ENCODE measurements at regions not wholly inside any gene's neighbourhood (a gene's known extent, or its start where the extent isn't known, plus 50 kb on each side); places are given as distances from the start of the nearest gene placed in this dataset.

- no TSS peak for BruUV-seq (replicated peaks)
- no peak overlapping the region for H3K27ac ChIP-seq (ENCODE audit: low read length)
- intact Hi-C loops (cut with micrococcal nuclease), result no loop called here
- CTCF ChIA-PET, result no interaction called here
- no peak for DNase-seq
- H3K9ac ChIP-seq (ENCODE audit: low read length), result no peak overlapping the region
- H3K79me2 ChIP-seq (ENCODE audit: low read length), result no peaks in the 10 kb centered on the region
- POLR2A ChIA-PET (ENCODE audit: unreplicated experiment), result no interaction called here
- TF ChIP-seq EZH2phosphoT487 (IDR thresholded peaks at IDR 0.05; ENCODE audit: borderline replicate concordance, low read length) (no peak), CTCF (conservative IDR thresholded peaks at IDR 0.05; ENCODE audit: low read depth, low read length) (no peak), EZH2 (IDR thresholded peaks at IDR 0.05; ENCODE audit: low read length, unreplicated experiment) (no peak)
- ATAC-seq, result no peak
- no peak overlapping the region for H3K4me3 ChIP-seq (ENCODE audit: low read length)
- H3K9me3 ChIP-seq (ENCODE audit: low read length), result no peaks in the 10 kb centered on the region
- H2AFZ ChIP-seq (ENCODE audit: low read length), result no peak overlapping the region
- no peak overlapping the region for H3K4me2 ChIP-seq (ENCODE audit: low read length)
- no peaks in the 10 kb centered on the region for H4K20me1 ChIP-seq (ENCODE audit: low read length)
- H3K36me3 ChIP-seq (ENCODE audit: low read depth, low read length), result no peaks in the 10 kb centered on the region
- no peaks in the 10 kb centered on the region for H3F3A ChIP-seq (ENCODE audit: low read length, unreplicated experiment)
- H3K4me1 ChIP-seq (ENCODE audit: insufficient read depth, low read length), result no peaks in the 10 kb centered on the region
- no peaks in the 10 kb centered on the region for H3K9me2 ChIP-seq (replicated peaks; ENCODE audit: low read length)
- H3K27me3 ChIP-seq (ENCODE audit: low read length), result no peaks in the 10 kb centered on the region
These were observed 421.8 kb upstream of the CDH7 start for GRCh38 chr18:65329010-65329409.

GRCh38 chr18:65326805-65327204 is 424.0 kb upstream of the CDH7 start:
- H3K4me1 ChIP-seq (ENCODE audit: insufficient read depth, low read length), result no peaks in the 10 kb centered on the region
- no peak overlapping the region for H3K4me2 ChIP-seq (ENCODE audit: low read length)
- ChIA-PET CTCF (no interaction called here), POLR2A (ENCODE audit: unreplicated experiment) (no interaction called here)
- H3F3A ChIP-seq (ENCODE audit: low read length, unreplicated experiment), result no peaks in the 10 kb centered on the region
- no peak for TF ChIP-seq CTCF (conservative IDR thresholded peaks at IDR 0.05; ENCODE audit: low read depth, low read length)
- no peak for TF ChIP-seq EZH2phosphoT487 (IDR thresholded peaks at IDR 0.05; ENCODE audit: borderline replicate concordance, low read length)
- TF ChIP-seq EZH2 (IDR thresholded peaks at IDR 0.05; ENCODE audit: low read length, unreplicated experiment), result no peak
- no peaks in the 10 kb centered on the region for H3K36me3 ChIP-seq (ENCODE audit: low read depth, low read length)
- intact Hi-C loops (cut with micrococcal nuclease), result no loop called here
- no peak overlapping the region for H3K4me3 ChIP-seq (ENCODE audit: low read length)
- no peaks in the 10 kb centered on the region for H3K27me3 ChIP-seq (ENCODE audit: low read length)
- H3K79me2 ChIP-seq (ENCODE audit: low read length), result no peaks in the 10 kb centered on the region
- DNase-seq, result no peak
- H3K9me2 ChIP-seq (replicated peaks; ENCODE audit: low read length), result no peaks in the 10 kb centered on the region
- H3K27ac ChIP-seq (ENCODE audit: low read length), result no peak overlapping the region
- no peaks in the 10 kb centered on the region for H4K20me1 ChIP-seq (ENCODE audit: low read length)
- no peak overlapping the region for H3K9ac ChIP-seq (ENCODE audit: low read length)
- BruUV-seq (replicated peaks), result no TSS peak
- no peak for ATAC-seq
- no peaks in the 10 kb centered on the region for H3K9me3 ChIP-seq (ENCODE audit: low read length)
- H2AFZ ChIP-seq (ENCODE audit: low read length), result no peak overlapping the region

GRCh38 chr18:65322895-65323294 is 427.9 kb upstream of the CDH7 start:
- no TSS peak for BruUV-seq (replicated peaks)
- no peak for ATAC-seq
- no peak overlapping the region for H3K4me3 ChIP-seq (ENCODE audit: low read length)

More at GRCh38 chr18:65322895-65323294, 427.9 kb upstream of the CDH7 start:
- Histone ChIP-seq H3K27ac (ENCODE audit: low read length) (no peak overlapping the region), H3K4me2 (ENCODE audit: low read length) (no peak overlapping the region), H3K4me1 (ENCODE audit: insufficient read depth, low read length) (no peaks in the 10 kb centered on the region), H4K20me1 (ENCODE audit: low read length) (no peaks in the 10 kb centered on the region), H3K9me3 (ENCODE audit: low read length) (no peaks in the 10 kb centered on the region), H3K79me2 (ENCODE audit: low read length) (no peaks in the 10 kb centered on the region), H3K36me3 (ENCODE audit: low read depth, low read length) (no peaks in the 10 kb centered on the region), H3K9ac (ENCODE audit: low read length) (no peak overlapping the region), H3K9me2 (replicated peaks; ENCODE audit: low read length) (no peaks in the 10 kb centered on the region), H3F3A (ENCODE audit: low read length, unreplicated experiment) (no peaks in the 10 kb centered on the region), H2AFZ (ENCODE audit: low read length) (no peak overlapping the region), H3K27me3 (ENCODE audit: low read length) (no peaks in the 10 kb centered on the region)
- no peak for DNase-seq
- ChIA-PET CTCF (no interaction called here), POLR2A (ENCODE audit: unreplicated experiment) (interaction anchor here (0.7 kb wide), 1 partner anchor 376 kb away, joined by 3 read pairs; no protein-coding TSS in a partner anchor)
- TF ChIP-seq CTCF (conservative IDR thresholded peaks at IDR 0.05; ENCODE audit: low read depth, low read length), result no peak
- TF ChIP-seq EZH2 (IDR thresholded peaks at IDR 0.05; ENCODE audit: low read length, unreplicated experiment), result no peak
- no peak for TF ChIP-seq EZH2phosphoT487 (IDR thresholded peaks at IDR 0.05; ENCODE audit: borderline replicate concordance, low read length)
- intact Hi-C loops (cut with micrococcal nuclease), result no loop called here

Data from PC-3 (cell line).